ENCODE measurements at regions not wholly inside any gene's neighbourhood (a gene's known extent, or its start where the extent isn't known, plus 50 kb on each side); places are given as distances from the start of the nearest gene placed in this dataset.

DNA sequence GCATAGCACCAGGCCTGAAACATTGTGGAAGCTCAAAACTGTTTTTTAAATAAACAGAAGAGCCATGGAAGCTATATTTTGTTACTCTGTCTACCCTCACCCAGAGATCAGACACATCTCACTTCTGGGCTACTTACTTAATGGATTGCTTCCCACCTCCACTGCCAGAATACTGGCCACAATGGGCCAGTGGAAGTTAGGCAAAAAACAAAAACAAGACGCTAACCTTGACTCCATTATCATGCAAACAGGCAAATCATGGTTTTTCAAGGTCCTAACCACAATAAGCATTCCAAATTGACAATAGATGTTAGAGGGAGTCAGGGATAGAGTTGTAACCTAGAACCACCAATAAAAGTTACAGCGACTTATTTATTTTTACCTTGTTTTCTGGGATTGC, 52.7 kb upstream of the PTCSC3 start:
- Mint-ChIP-seq H3K4me3 (no peak overlapping the region), H3K27ac (no peak overlapping the region), H3K36me3 (ENCODE audit: low read depth) (no peaks in the 10 kb centered on the region), H3K27me3 (ENCODE audit: insufficient read depth) (no peaks in the 10 kb centered on the region), H3K4me1 (ENCODE audit: low read depth) (no peaks in the 10 kb centered on the region), H3K9me3 (no peaks in the 10 kb centered on the region)
- no peak for DNase-seq
- TF ChIP-seq, protein P1, sequence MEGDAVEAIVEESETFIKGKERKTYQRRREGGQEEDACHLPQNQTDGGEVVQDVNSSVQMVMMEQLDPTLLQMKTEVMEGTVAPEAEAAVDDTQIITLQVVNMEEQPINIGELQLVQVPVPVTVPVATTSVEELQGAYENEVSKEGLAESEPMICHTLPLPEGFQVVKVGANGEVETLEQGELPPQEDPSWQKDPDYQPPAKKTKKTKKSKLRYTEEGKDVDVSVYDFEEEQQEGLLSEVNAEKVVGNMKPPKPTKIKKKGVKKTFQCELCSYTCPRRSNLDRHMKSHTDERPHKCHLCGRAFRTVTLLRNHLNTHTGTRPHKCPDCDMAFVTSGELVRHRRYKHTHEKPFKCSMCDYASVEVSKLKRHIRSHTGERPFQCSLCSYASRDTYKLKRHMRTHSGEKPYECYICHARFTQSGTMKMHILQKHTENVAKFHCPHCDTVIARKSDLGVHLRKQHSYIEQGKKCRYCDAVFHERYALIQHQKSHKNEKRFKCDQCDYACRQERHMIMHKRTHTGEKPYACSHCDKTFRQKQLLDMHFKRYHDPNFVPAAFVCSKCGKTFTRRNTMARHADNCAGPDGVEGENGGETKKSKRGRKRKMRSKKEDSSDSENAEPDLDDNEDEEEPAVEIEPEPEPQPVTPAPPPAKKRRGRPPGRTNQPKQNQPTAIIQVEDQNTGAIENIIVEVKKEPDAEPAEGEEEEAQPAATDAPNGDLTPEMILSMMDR (IDR thresholded peaks at IDR 0.05) = no peak

DNA sequence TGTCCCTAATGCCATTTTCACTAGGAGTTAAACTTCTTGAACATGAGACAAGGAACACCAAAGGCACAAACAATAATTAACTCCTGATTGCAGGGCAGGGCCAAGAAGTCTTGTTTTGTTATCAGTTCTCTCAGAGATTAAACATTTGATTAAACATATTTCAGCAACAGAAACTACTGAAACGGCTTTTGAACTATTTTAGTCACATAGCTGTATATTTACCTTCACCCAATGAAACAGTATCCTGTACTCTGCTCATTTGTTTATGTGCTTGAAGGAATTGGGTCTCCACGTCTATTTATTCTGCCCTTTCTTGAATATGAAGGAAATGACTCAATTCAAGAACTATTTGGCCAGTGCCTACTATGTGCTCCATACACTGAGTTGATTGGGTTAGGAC, 51.3 kb upstream of the PTCSC3 start:
- no peak for DNase-seq
- Mint-ChIP-seq H3K4me1 (ENCODE audit: low read depth) (no peaks in the 10 kb centered on the region), H3K9me3 (no peaks in the 10 kb centered on the region), H3K36me3 (ENCODE audit: low read depth) (no peaks in the 10 kb centered on the region), H3K4me3 (no peak overlapping the region), H3K27me3 (ENCODE audit: insufficient read depth) (peaks cover 2% of the 10 kb centered on the region; the same call in 1 of the 2 replicates), H3K27ac (no peak overlapping the region)
- TF ChIP-seq, protein P1 (IDR thresholded peaks at IDR 0.05) = no peak

DNA sequence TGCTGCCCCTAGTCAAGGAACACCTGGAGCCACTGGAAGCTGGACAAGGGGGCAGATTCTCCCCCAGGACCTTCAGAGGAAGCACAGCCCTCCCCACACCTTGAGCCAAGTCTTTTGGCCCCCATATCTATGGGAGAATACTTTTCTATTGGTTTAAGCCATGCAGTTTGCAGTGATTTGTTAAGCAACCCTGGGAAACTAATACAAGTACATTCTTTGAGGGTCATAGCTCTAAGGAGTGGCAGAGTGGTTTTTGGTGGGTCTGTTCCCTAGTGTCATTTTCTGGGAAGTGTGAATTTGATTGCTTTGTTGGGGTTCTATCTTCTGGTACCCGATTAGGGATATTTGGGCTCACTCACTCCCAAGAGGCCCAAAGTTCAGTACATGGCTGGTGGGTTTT, 50.8 kb upstream of the PTCSC3 start:
- Mint-ChIP-seq H3K4me1 (ENCODE audit: low read depth) (no peaks in the 10 kb centered on the region), H3K36me3 (ENCODE audit: low read depth) (no peaks in the 10 kb centered on the region), H3K27ac (no peak overlapping the region), H3K9me3 (no peaks in the 10 kb centered on the region), H3K4me3 (no peak overlapping the region), H3K27me3 (ENCODE audit: insufficient read depth) (peaks cover 2% of the 10 kb centered on the region; the same call in 1 of the 2 replicates)
- no peak for DNase-seq
- TF ChIP-seq, protein P1 (IDR thresholded peaks at IDR 0.05) = no peak

All from HFFc6 (cell line).